MM.1S (cell line): ENCODE measurements at regions not wholly inside any gene's neighbourhood (a gene's known extent, or its start where the extent isn't known, plus 50 kb on each side); places are given as distances from the start of the nearest gene placed in this dataset.

Experiments
- CTCF ChIP-seq: fragments of 300-600 bp; sonication (generic); IDR thresholded peaks from 2 replicates; pipeline ENCODE4 v1.5.1; 2016; ENCODE audit warnings: antibody characterized with exemption, low read length, mixed read lengths
- EZH2 ChIP-seq: fragments of 300-600 bp; sonication (generic); optimal IDR thresholded peaks from 2 replicates; pipeline ENCODE3; 2017; ENCODE audit warnings: low read depth, mild to moderate bottlenecking, antibody characterized with exemption, low read length, mixed read lengths
- EZH2phosphoT487 ChIP-seq: fragments of 300-600 bp; sonication (generic); IDR thresholded peaks from 2 replicates; pipeline ENCODE4 v1.6.1; 2018; ENCODE audit warnings: antibody characterized with exemption, low read length

GRCh38 chr1:170808216-170808885 is 127.0 kb upstream of the MROH9 start:
- TF ChIP-seq CTCF (no peak), EZH2phosphoT487 (no peak), EZH2 (no peak)
